GM12878 (cell line): ENCODE measurements at regions not wholly inside any gene's neighbourhood (a gene's known extent, or its start where the extent isn't known, plus 50 kb on each side); places are given as distances from the start of the nearest gene placed in this dataset.

Experiments
- CEBPB ChIP-seq, 2 experiments: fragments of 150-350 bp in 1 of 2; IDR thresholded peaks; 2 replicates each; pipeline ENCODE4 v1.6.1; 2012 to 2014; ENCODE audit warnings: low read depth in 2 of 2, low read length in 2 of 2, borderline replicate concordance in 1 of 2, inconsistent platforms in 1 of 2
- CHD2 ChIP-seq: IDR thresholded peaks from 2 replicates; pipeline ENCODE4 v1.6.1; 2011; ENCODE audit warnings: low read depth, low read length, improper control_type of control experiment, borderline replicate concordance
- CTCF ChIP-seq, 3 experiments: IDR thresholded peaks in 2 of 3; conservative IDR thresholded peaks in 1 of 3; 2 replicates each; pipeline ENCODE4 v1.5.1; 2011; ENCODE audit warnings: low read depth in 3 of 3, low read length in 3 of 3, mild to moderate bottlenecking in 3 of 3, control low read depth in 2 of 3, moderate library complexity in 2 of 3, inconsistent platforms in 1 of 3, mixed read lengths in 1 of 3; ENCODE audit not compliant: control insufficient read depth in 2 of 3, insufficient read depth in 1 of 3; ENCODE audit errors: extremely low read depth in 1 of 3
- ETV6 ChIP-seq, 2 experiments: fragments of 450-650 bp in 1 of 2; IDR thresholded peaks in 1 of 2; conservative IDR thresholded peaks in 1 of 2; 2 replicates each; pipeline ENCODE4 v1.6.1; 2014; ENCODE audit warnings: antibody characterized with exemption in 1 of 2, borderline replicate concordance in 1 of 2, low read depth in 1 of 2, mild to moderate bottlenecking in 1 of 2, moderate library complexity in 1 of 2
- EZH2 ChIP-seq: IDR thresholded peaks from 2 replicates; pipeline ENCODE4 v1.6.1; 2012; ENCODE audit warnings: low read depth, mild to moderate bottlenecking, control low read depth, inconsistent platforms, low read length, borderline replicate concordance; ENCODE audit not compliant: control insufficient read depth
- KLF5 ChIP-seq: fragments of 450-650 bp; IDR thresholded peaks from 2 replicates; pipeline ENCODE4 v1.6.1; 2014; ENCODE audit warnings: mild to moderate bottlenecking; ENCODE audit not compliant: partially characterized antibody
- NBN ChIP-seq: fragments of 450-650 bp; IDR thresholded peaks from 2 replicates; pipeline ENCODE4 v1.6.1; 2016
- NFYB ChIP-seq: IDR thresholded peaks from 2 replicates; pipeline ENCODE4 v1.6.1; 2011; ENCODE audit warnings: low read depth, mild to moderate bottlenecking, low read length, improper control_type of control experiment, moderate library complexity; ENCODE audit not compliant: insufficient read depth
- POLR2AphosphoS2 ChIP-seq: IDR thresholded peaks from 2 replicates; pipeline ENCODE4 v1.6.1; 2011; ENCODE audit warnings: low read depth, mild to moderate bottlenecking, low read length, improper control_type of control experiment, moderate library complexity
- RAD21 ChIP-seq: IDR thresholded peaks from 2 replicates; pipeline ENCODE4 v1.6.1; 2011; ENCODE audit warnings: mild to moderate bottlenecking, low read depth, low read length, moderate library complexity; ENCODE audit not compliant: insufficient read depth
- TF ChIP-seq, protein P1 (sequence below): IDR thresholded peaks from 2 replicates; pipeline ENCODE4 v1.6.1; 2012; ENCODE audit warnings: low read depth, low read length, improper control_type of control experiment

- TF ChIP-seq, protein P1, sequence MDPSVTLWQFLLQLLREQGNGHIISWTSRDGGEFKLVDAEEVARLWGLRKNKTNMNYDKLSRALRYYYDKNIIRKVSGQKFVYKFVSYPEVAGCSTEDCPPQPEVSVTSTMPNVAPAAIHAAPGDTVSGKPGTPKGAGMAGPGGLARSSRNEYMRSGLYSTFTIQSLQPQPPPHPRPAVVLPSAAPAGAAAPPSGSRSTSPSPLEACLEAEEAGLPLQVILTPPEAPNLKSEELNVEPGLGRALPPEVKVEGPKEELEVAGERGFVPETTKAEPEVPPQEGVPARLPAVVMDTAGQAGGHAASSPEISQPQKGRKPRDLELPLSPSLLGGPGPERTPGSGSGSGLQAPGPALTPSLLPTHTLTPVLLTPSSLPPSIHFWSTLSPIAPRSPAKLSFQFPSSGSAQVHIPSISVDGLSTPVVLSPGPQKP: no peak
- no peak for TF ChIP-seq ETV6 (conservative IDR thresholded peaks at IDR 0.05 in 1 of 2, IDR thresholded peaks at IDR 0.05 in 1 of 2; ENCODE audit: borderline replicate concordance in 1 of 2, low read depth in 1 of 2)
- TF ChIP-seq POLR2AphosphoS2: no peak
- TF ChIP-seq KLF5: no peak
- no peak for TF ChIP-seq CEBPB (IDR thresholded peaks at IDR 0.05; ENCODE audit: borderline replicate concordance in 1 of 2, low read depth in 2 of 2, low read length in 2 of 2)
- no peak for TF ChIP-seq NBN
- no peak for TF ChIP-seq CTCF (IDR thresholded peaks at IDR 0.05 in 2 of 3, conservative IDR thresholded peaks at IDR 0.05 in 1 of 3; ENCODE audit: control insufficient read depth in 2 of 3, extremely low read depth in 1 of 3, insufficient read depth in 1 of 3, low read depth in 3 of 3, low read length in 3 of 3)
- no peak for TF ChIP-seq CHD2
- TF ChIP-seq NFYB: no peak
- no peak for TF ChIP-seq EZH2
- TF ChIP-seq RAD21: no peak
Observed at GRCh38 chr19:32269831-32270230, 75.6 kb upstream of the ZNF507 start.
